Right atrium auricular region (tissue), 2 donors: ENCODE measurements at regions not wholly inside any gene's neighbourhood (a gene's known extent, or its start where the extent isn't known, plus 50 kb on each side); places are given as distances from the start of the nearest gene placed in this dataset.

Experiments
- DNase-seq: peaks from one replicate; pipeline ENCODE4 v3.0.0-alpha.2; 2019; ENCODE audit warnings: low spot score
- H3K27ac ChIP-seq, 2 donors: fragments of 200-600 bp; sonication (generic); 1 replicate in 1 of 2; 2 replicates in 1 of 2; pipeline ENCODE4 v1.5.1; 2016 to 2019
- H3K27me3 ChIP-seq, 2 donors: fragments of 200-600 bp; sonication (generic); one replicate each; pipeline versions ENCODE4 v1.5.1 to v1.6.0; 2017 to 2019
- H3K36me3 ChIP-seq: fragments of 200-600 bp; sonication (generic); one replicate; pipeline ENCODE4 v1.5.1; 2016
- H3K4me1 ChIP-seq, 2 donors: fragments of 200-600 bp; sonication (generic); one replicate each; pipeline versions ENCODE4 v1.5.1 to v1.6.0; 2017 to 2019
- H3K4me3 ChIP-seq, 2 donors: fragments of 200-600 bp; sonication (generic); 1 replicate in 1 of 2; 2 replicates in 1 of 2; pipeline ENCODE4 v1.5.1; 2017 to 2019; ENCODE audit warnings: mild to moderate bottlenecking in 1 of 2, moderate library complexity in 1 of 2
- H3K9me3 ChIP-seq, 2 donors: fragments of 200-600 bp; sonication (generic); one replicate each; pipeline ENCODE4 v1.5.1; 2019
- CTCF ChIP-seq, 2 donors: fragments of 200-600 bp; sonication (generic); IDR thresholded peaks; one replicate each; pipeline ENCODE4 v1.5.1; 2019; ENCODE audit warnings: antibody characterized with exemption in 2 of 2

- H3K4me1 ChIP-seq = peaks cover 0 to 6% of the 10 kb centered on the region in 2 donors
- no peaks in the 10 kb centered on the region for H3K27me3 ChIP-seq
- H3K36me3 ChIP-seq = no peaks in the 10 kb centered on the region
- TF ChIP-seq CTCF (IDR thresholded peaks at IDR 0.05) = no peak
- no peak overlapping the region for H3K4me3 ChIP-seq
- no peaks in the 10 kb centered on the region for H3K9me3 ChIP-seq
- no peak for DNase-seq
- no peak overlapping the region for H3K27ac ChIP-seq
These were observed 54.2 kb upstream of the TAB2 start for GRCh38 chr6:149263321-149263720.

GRCh38 chr6:149264629-149265028 is 52.9 kb upstream of the TAB2 start:
- Histone ChIP-seq H3K27me3 (no peaks in the 10 kb centered on the region), H3K9me3 (no peaks in the 10 kb centered on the region), H3K36me3 (no peaks in the 10 kb centered on the region), H3K4me3 (no peak overlapping the region), H3K4me1 (peaks cover 0 to 6% of the 10 kb centered on the region in 2 donors), H3K27ac (no peak overlapping the region)
- DNase-seq = no peak
- no peak for TF ChIP-seq CTCF (IDR thresholded peaks at IDR 0.05)

GRCh38 chr6:149265945-149266344 is 51.6 kb upstream of the TAB2 start:
- H3K27me3 ChIP-seq = no peaks in the 10 kb centered on the region
- H3K36me3 ChIP-seq = no peaks in the 10 kb centered on the region
- H3K27ac ChIP-seq = no peak overlapping the region
- no peaks in the 10 kb centered on the region for H3K9me3 ChIP-seq
- no peak for TF ChIP-seq CTCF (IDR thresholded peaks at IDR 0.05)
- no peaks in the 10 kb centered on the region for H3K4me1 ChIP-seq
- no peak overlapping the region for H3K4me3 ChIP-seq
- no peak for DNase-seq

GRCh38 chr6:149266659-149267058 is 50.9 kb upstream of the TAB2 start:
- DNase-seq = no peak
- no peak for TF ChIP-seq CTCF (IDR thresholded peaks at IDR 0.05)
- H3K9me3 ChIP-seq = no peaks in the 10 kb centered on the region
- no peaks in the 10 kb centered on the region for H3K4me1 ChIP-seq
- no peak overlapping the region for H3K27ac ChIP-seq
- H3K36me3 ChIP-seq = no peaks in the 10 kb centered on the region
- H3K4me3 ChIP-seq = no peak overlapping the region
- H3K27me3 ChIP-seq = no peaks in the 10 kb centered on the region

- H3K27me3 ChIP-seq = no peaks in the 10 kb centered on the region
- no peak overlapping the region for H3K4me3 ChIP-seq
- DNase-seq = no peak
- no peak for TF ChIP-seq CTCF (IDR thresholded peaks at IDR 0.05)
- no peak overlapping the region for H3K27ac ChIP-seq
- H3K36me3 ChIP-seq = no peaks in the 10 kb centered on the region
- no peaks in the 10 kb centered on the region for H3K4me1 ChIP-seq
- H3K9me3 ChIP-seq = peaks cover 0 to 2% of the 10 kb centered on the region in 2 donors
These were observed 50.4 kb upstream of the TAB2 start for GRCh38 chr6:149267072-149267471.

GRCh38 chr6:149267513-149268043 is 49.9 kb upstream of the TAB2 start:
- no peak for DNase-seq
- Histone ChIP-seq H3K4me1 (no peaks in the 10 kb centered on the region), H3K9me3 (peaks cover 0 to 5% of the 10 kb centered on the region in 2 donors), H3K27ac (no peak overlapping the region), H3K27me3 (no peaks in the 10 kb centered on the region), H3K36me3 (no peaks in the 10 kb centered on the region), H3K4me3 (no peak overlapping the region)
- no peak for TF ChIP-seq CTCF (IDR thresholded peaks at IDR 0.05)
